Skeletal muscle tissue (tissue), 3 donors: ENCODE measurements at regions not wholly inside any gene's neighbourhood (a gene's known extent, or its start where the extent isn't known, plus 50 kb on each side); places are given as distances from the start of the nearest gene placed in this dataset.

ENCODE experiments used
- H3K27ac ChIP-seq: one replicate; pipeline ENCODE4 v1.7.0; 2013; ENCODE audit warnings: mild to moderate bottlenecking, low read depth, low read length, inconsistent platforms
- H3K27me3 ChIP-seq, 3 donors: one replicate each; pipeline ENCODE4 v1.7.0; 2013; ENCODE audit warnings: low read length in 3 of 3; ENCODE audit not compliant: control insufficient read depth in 3 of 3, insufficient read depth in 3 of 3
- H3K36me3 ChIP-seq, 3 donors: one replicate each; pipeline ENCODE4 v1.7.0; 2013; ENCODE audit warnings: low read length in 3 of 3; ENCODE audit not compliant: control insufficient read depth in 3 of 3, insufficient read depth in 3 of 3
- H3K4me1 ChIP-seq, 3 donors: one replicate each; pipeline ENCODE4 v1.7.0; 2013; ENCODE audit warnings: low read length in 3 of 3, mild to moderate bottlenecking in 3 of 3; ENCODE audit not compliant: control insufficient read depth in 3 of 3, insufficient read depth in 3 of 3
- H3K4me3 ChIP-seq, 3 donors: one replicate each; pipeline ENCODE4 v1.7.0; 2013; ENCODE audit warnings: low read length in 3 of 3
- H3K9ac ChIP-seq, 3 donors: one replicate each; pipeline ENCODE4 v1.7.0; 2013; ENCODE audit warnings: low read length in 3 of 3, mild to moderate bottlenecking in 3 of 3, moderate library complexity in 2 of 3, low read depth in 1 of 3
- H3K9me3 ChIP-seq, 3 donors: one replicate each; pipeline ENCODE4 v1.7.0; 2013; ENCODE audit warnings: low read length in 3 of 3; ENCODE audit not compliant: control insufficient read depth in 3 of 3
- donor health status: Osteomylitis.

- Histone ChIP-seq H3K4me1 (no peaks in the 10 kb centered on the region), H3K4me3 (no peak overlapping the region), H3K36me3 (no peaks in the 10 kb centered on the region), H3K9me3 (no peaks in the 10 kb centered on the region), H3K27me3 (no peaks in the 10 kb centered on the region), H3K9ac (no peak overlapping the region), H3K27ac (no peak overlapping the region)
These were observed 506.8 kb upstream of the LRATD1 start for GRCh38 chr2:14125624-14126293.

GRCh38 chr2:14126846-14127245 lies 505.7 kb upstream of the LRATD1 start:
- no peak overlapping the region for H3K4me3 ChIP-seq
- H3K27me3 ChIP-seq, result no peaks in the 10 kb centered on the region
- H3K4me1 ChIP-seq, result no peaks in the 10 kb centered on the region
- H3K9me3 ChIP-seq, result no peaks in the 10 kb centered on the region
- no peak overlapping the region for H3K9ac ChIP-seq
- H3K36me3 ChIP-seq, result no peaks in the 10 kb centered on the region
- no peak overlapping the region for H3K27ac ChIP-seq

- H3K4me1 ChIP-seq, result no peaks in the 10 kb centered on the region
- no peaks in the 10 kb centered on the region for H3K27me3 ChIP-seq
These were observed 504.8 kb upstream of the LRATD1 start for GRCh38 chr2:14127765-14128164.

GRCh38 chr2:14132386-14132785 lies 500.1 kb upstream of the LRATD1 start:
- H3K4me3 ChIP-seq, result no peak overlapping the region
- H3K27ac ChIP-seq, result no peak overlapping the region
- no peaks in the 10 kb centered on the region for H3K9me3 ChIP-seq
- no peaks in the 10 kb centered on the region for H3K36me3 ChIP-seq
- H3K9ac ChIP-seq, result no peak overlapping the region
- H3K4me1 ChIP-seq, result no peaks in the 10 kb centered on the region
- no peaks in the 10 kb centered on the region for H3K27me3 ChIP-seq

More at GRCh38 chr2:14127765-14128164, 504.8 kb upstream of the LRATD1 start:
- no peak overlapping the region for H3K4me3 ChIP-seq
- no peak overlapping the region for H3K9ac ChIP-seq
- no peaks in the 10 kb centered on the region for H3K36me3 ChIP-seq
- no peak overlapping the region for H3K27ac ChIP-seq
- H3K9me3 ChIP-seq, result no peaks in the 10 kb centered on the region

- Histone ChIP-seq H3K27ac (no peak overlapping the region), H3K4me1 (no peaks in the 10 kb centered on the region), H3K27me3 (no peaks in the 10 kb centered on the region), H3K4me3 (no peak overlapping the region), H3K9me3 (no peaks in the 10 kb centered on the region), H3K9ac (no peak overlapping the region), H3K36me3 (no peaks in the 10 kb centered on the region)
These were observed 497.7 kb upstream of the LRATD1 start for GRCh38 chr2:14134771-14135170.

GRCh38 chr2:14136030-14136429 lies 496.5 kb upstream of the LRATD1 start:
- no peaks in the 10 kb centered on the region for H3K9me3 ChIP-seq
- no peak overlapping the region for H3K27ac ChIP-seq
- H3K4me3 ChIP-seq, result no peak overlapping the region
- no peak overlapping the region for H3K9ac ChIP-seq
- no peaks in the 10 kb centered on the region for H3K36me3 ChIP-seq
- H3K27me3 ChIP-seq, result no peaks in the 10 kb centered on the region
- no peaks in the 10 kb centered on the region for H3K4me1 ChIP-seq

- Histone ChIP-seq H3K9me3 (no peaks in the 10 kb centered on the region), H3K4me3 (no peak overlapping the region), H3K27me3 (no peaks in the 10 kb centered on the region), H3K4me1 (no peaks in the 10 kb centered on the region), H3K27ac (no peak overlapping the region), H3K36me3 (no peaks in the 10 kb centered on the region), H3K9ac (no peak overlapping the region)
These were observed 494.9 kb upstream of the LRATD1 start for GRCh38 chr2:14137643-14138042.

- H3K4me3 ChIP-seq, result no peak overlapping the region
- no peak overlapping the region for H3K9ac ChIP-seq
- no peaks in the 10 kb centered on the region for H3K9me3 ChIP-seq
- no peak overlapping the region for H3K27ac ChIP-seq
- no peaks in the 10 kb centered on the region for H3K27me3 ChIP-seq
- no peaks in the 10 kb centered on the region for H3K4me1 ChIP-seq
- H3K36me3 ChIP-seq, result no peaks in the 10 kb centered on the region
These were observed 492.4 kb upstream of the LRATD1 start for GRCh38 chr2:14140009-14140550.

GRCh38 chr2:14143435-14143834 lies 489.1 kb upstream of the LRATD1 start:
- H3K4me1 ChIP-seq, result no peaks in the 10 kb centered on the region
- no peaks in the 10 kb centered on the region for H3K9me3 ChIP-seq
- no peak overlapping the region for H3K27ac ChIP-seq
- H3K36me3 ChIP-seq, result no peaks in the 10 kb centered on the region
- H3K4me3 ChIP-seq, result no peak overlapping the region
- no peak overlapping the region for H3K9ac ChIP-seq
- no peaks in the 10 kb centered on the region for H3K27me3 ChIP-seq

- H3K4me1 ChIP-seq, result no peaks in the 10 kb centered on the region
- H3K27ac ChIP-seq, result no peak overlapping the region
- no peaks in the 10 kb centered on the region for H3K36me3 ChIP-seq
- no peaks in the 10 kb centered on the region for H3K27me3 ChIP-seq
- H3K9me3 ChIP-seq, result no peaks in the 10 kb centered on the region
- no peak overlapping the region for H3K9ac ChIP-seq
- no peak overlapping the region for H3K4me3 ChIP-seq
These were observed 484.3 kb upstream of the LRATD1 start for GRCh38 chr2:14148216-14148615.
